ENCODE measurements at regions not wholly inside any gene's neighbourhood (a gene's known extent, or its start where the extent isn't known, plus 50 kb on each side); places are given as distances from the start of the nearest gene placed in this dataset.

DNA sequence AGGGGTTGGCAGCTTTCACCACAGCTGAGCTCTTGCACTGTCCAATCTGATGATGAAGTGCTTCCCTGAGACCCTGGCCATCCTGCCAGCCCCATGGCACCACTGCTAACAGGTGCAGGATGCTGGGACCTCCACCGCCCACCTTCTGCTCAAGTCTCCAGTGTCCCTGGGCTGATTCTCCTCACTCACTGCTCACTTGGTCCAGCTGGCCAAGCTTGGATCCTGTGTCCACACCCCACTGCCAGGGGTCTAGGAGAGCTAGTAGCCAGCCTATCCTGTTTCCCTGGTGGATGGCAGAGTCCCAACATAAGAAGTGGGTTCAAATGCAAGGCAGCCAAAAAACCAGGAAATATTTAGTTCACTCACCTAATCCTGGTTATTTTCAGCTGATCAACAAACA is 217.2 kb upstream of the IRF2BP2 start:
- no peak for TF ChIP-seq CTCF (IDR thresholded peaks at IDR 0.05)
- TF ChIP-seq POLR2A (IDR thresholded peaks at IDR 0.05), result no peak
